Fibroblast of the aortic adventitia (primary cell): ENCODE measurements at regions not wholly inside any gene's neighbourhood (a gene's known extent, or its start where the extent isn't known, plus 50 kb on each side); places are given as distances from the start of the nearest gene placed in this dataset.

Source experiments
- DNase-seq: peaks from one replicate; pipeline ENCODE4 v3.0.0-alpha.2; 2010; ENCODE audit warnings: low read depth
- H3K4me3 ChIP-seq: 2 replicates; pipeline ENCODE4 v1.5.1; 2011; ENCODE audit warnings: low read depth, mild to moderate bottlenecking, control low read depth, low read length, moderate library complexity
- TF ChIP-seq, protein P1 (sequence below): IDR thresholded peaks from 2 replicates; pipeline ENCODE4 v1.5.1; 2011; ENCODE audit warnings: mild to moderate bottlenecking, low read length, control low read depth, inconsistent platforms; ENCODE audit not compliant: insufficient read depth

DNA sequence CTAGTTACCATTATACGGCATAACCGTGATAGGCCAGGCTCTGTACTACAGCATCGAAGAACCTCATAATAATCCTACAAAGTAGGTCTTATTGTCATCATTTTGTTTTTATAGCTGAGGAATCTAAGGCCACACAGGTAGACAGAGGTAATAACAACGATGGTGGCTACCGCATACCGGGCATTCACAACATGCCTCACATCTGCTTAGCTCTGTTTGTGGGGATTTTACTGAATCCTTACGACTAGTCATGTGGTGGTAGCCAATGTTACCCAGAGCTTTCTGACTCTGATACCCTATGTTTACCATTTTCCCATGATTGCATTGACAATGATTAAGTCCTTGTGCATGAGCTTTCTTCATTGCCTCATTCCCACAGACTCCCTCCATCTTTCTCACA is 269.4 kb downstream of the TCF7L2 start:
- no peak overlapping the region for H3K4me3 ChIP-seq
- DNase-seq = no peak
- TF ChIP-seq, protein P1, sequence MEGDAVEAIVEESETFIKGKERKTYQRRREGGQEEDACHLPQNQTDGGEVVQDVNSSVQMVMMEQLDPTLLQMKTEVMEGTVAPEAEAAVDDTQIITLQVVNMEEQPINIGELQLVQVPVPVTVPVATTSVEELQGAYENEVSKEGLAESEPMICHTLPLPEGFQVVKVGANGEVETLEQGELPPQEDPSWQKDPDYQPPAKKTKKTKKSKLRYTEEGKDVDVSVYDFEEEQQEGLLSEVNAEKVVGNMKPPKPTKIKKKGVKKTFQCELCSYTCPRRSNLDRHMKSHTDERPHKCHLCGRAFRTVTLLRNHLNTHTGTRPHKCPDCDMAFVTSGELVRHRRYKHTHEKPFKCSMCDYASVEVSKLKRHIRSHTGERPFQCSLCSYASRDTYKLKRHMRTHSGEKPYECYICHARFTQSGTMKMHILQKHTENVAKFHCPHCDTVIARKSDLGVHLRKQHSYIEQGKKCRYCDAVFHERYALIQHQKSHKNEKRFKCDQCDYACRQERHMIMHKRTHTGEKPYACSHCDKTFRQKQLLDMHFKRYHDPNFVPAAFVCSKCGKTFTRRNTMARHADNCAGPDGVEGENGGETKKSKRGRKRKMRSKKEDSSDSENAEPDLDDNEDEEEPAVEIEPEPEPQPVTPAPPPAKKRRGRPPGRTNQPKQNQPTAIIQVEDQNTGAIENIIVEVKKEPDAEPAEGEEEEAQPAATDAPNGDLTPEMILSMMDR = no peak

GRCh38 chr10:113221756-113222168 is 271.7 kb downstream of the TCF7L2 start:
- TF ChIP-seq, protein P1 = no peak
- no peak overlapping the region for H3K4me3 ChIP-seq
- no peak for DNase-seq

DNA sequence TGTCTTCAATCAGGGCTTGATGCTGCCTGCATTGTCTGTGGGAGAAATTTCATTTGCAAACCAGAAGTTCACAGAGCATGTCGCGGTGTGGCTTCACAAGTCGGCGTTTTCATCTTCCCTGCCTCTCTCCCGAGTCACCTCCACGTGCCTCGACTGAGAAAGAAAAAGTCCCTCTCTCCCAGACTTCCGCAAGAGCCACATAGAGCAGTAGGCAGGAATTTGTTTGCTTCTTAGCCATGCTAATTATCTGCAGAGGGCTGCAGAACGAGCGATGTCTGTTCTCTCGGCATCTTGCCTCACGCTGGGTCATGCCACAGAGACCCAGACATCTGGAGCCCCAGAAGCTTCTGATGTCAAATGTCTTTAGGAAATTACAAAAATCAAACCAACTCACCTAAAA is 272.2 kb downstream of the TCF7L2 start:
- no peak overlapping the region for H3K4me3 ChIP-seq
- no peak for DNase-seq
- TF ChIP-seq, protein P1 = no peak

DNA sequence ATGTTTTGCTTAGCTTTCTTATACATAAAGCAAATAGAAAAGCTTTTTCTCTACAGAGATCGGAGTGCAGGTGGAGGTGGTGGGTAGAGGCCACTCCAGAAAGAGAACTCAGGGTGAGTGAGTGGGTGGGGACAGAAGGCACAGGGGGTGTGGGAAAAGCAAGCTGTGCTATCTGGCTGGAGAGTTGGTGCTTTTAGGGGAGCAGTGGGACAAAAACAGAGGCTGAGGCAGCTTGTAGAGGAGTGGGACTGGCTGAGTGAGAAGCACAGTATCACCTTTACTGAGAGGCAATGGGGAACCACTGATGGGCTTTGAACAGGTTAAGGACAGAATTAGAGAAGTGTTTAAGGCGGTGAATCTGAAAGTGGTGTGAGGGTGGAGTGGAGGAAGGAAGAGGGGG is 275.3 kb downstream of the TCF7L2 start:
- H3K4me3 ChIP-seq = no peak overlapping the region
- TF ChIP-seq, protein P1 = no peak
- no peak for DNase-seq

DNA sequence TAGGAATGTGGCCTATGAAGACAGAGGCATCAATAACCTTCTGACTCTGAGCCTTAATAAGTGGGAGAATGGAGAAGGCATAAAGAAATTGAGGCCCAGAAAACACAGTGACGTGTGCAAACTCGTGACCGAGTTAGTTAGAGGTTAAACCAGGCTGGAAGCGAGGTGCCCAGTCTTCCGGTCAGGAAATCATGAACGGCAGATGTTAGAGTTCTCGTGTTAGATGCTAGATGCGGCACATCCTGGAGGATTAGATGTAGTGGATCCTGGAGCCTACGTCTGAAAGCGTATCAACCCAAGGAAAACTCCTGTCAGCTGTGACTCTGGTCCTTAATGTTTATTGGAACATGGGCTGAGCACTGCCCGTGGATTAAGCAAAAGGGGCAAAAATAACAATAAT is 275.9 kb downstream of the TCF7L2 start:
- no peak overlapping the region for H3K4me3 ChIP-seq
- TF ChIP-seq, protein P1 = no peak
- DNase-seq = no peak

- H3K4me3 ChIP-seq = no peak overlapping the region
- no peak for DNase-seq
- TF ChIP-seq, protein P1 = no peak
These were observed 276.4 kb downstream of the TCF7L2 start for GRCh38 chr10:113226399-113226798.

DNA sequence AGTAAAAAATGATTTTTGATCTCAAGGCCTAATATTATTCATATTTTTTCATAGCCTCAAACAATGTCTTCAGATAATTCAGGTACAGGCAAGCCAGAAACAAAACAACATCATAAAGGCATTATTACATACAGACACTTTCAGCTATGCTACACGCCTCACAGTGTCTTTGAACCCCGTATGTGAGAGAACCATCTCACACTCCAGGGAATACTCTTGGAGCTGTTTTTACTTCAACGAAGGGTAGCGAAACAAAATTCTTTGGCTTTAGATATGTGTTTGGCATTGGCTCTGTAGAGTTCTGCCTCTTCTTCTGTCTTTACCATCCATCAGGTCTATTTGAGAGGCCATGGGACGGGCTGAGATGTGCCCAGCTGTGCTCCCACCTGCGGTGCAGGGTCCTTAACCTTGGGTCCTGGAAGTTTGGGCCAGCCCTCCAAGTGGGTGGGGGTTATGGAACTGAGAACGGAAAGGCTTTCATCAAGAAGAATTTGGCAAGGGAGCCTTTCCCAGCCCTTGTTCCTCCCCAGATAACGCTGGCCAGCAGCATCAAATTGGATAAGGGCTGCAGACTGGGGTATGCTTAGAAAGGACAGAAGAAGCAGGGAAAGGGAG is 276.9 kb downstream of the TCF7L2 start:
- no peak for DNase-seq
- TF ChIP-seq, protein P1 = no peak
- H3K4me3 ChIP-seq = no peak overlapping the region
